ENCODE measurements at regions not wholly inside any gene's neighbourhood (a gene's known extent, or its start where the extent isn't known, plus 50 kb on each side); places are given as distances from the start of the nearest gene placed in this dataset.

- DNase-seq: no peak
Measured at GRCh38 chr7:156445997-156446761, 194.4 kb upstream of the RNF32 start.

GRCh38 chr7:156442516-156442915 is 198.1 kb upstream of the RNF32 start:
- no peak for DNase-seq

- no peak for DNase-seq
Measured at GRCh38 chr7:156440456-156440855, 200.1 kb upstream of the RNF32 start.

- no peak for DNase-seq
Measured at GRCh38 chr7:156438011-156438410, 202.6 kb upstream of the RNF32 start.

GRCh38 chr7:156437021-156437614 is 203.5 kb upstream of the RNF32 start:
- no peak for DNase-seq

- no peak for DNase-seq
Measured at GRCh38 chr7:156435486-156436231, 204.9 kb upstream of the RNF32 start.

- DNase-seq: no peak
Measured at GRCh38 chr7:156434706-156435105, 205.9 kb upstream of the RNF32 start.

GRCh38 chr7:156432018-156432417 is 208.6 kb upstream of the RNF32 start:
- no peak for DNase-seq

GRCh38 chr7:156430109-156430508 is 210.5 kb upstream of the RNF32 start:
- DNase-seq: no peak

- no peak for DNase-seq
Measured at GRCh38 chr7:156429514-156429913, 211.1 kb upstream of the RNF32 start.

GRCh38 chr7:156423876-156424275 is 216.7 kb upstream of the RNF32 start:
- no peak for DNase-seq

- no peak for DNase-seq
Measured at GRCh38 chr7:156420496-156420895, 220.1 kb upstream of the RNF32 start.

GRCh38 chr7:156419782-156420181 is 220.8 kb upstream of the RNF32 start:
- no peak for DNase-seq

- no peak for DNase-seq
Measured at GRCh38 chr7:156402255-156402654, 238.3 kb upstream of the RNF32 start.

GRCh38 chr7:156401617-156402016 is 239.0 kb upstream of the RNF32 start:
- no peak for DNase-seq

- no peak for DNase-seq
Measured at GRCh38 chr7:156400046-156400445, 240.5 kb upstream of the RNF32 start.

- DNase-seq: no peak
Measured at GRCh38 chr7:156397249-156397648, 243.3 kb upstream of the RNF32 start.

- no peak for DNase-seq
Measured at GRCh38 chr7:156389116-156389692, 251.4 kb upstream of the RNF32 start.

GRCh38 chr7:156386097-156386496 is 254.5 kb upstream of the RNF32 start:
- no peak for DNase-seq

- no peak for DNase-seq
Measured at GRCh38 chr7:156384706-156385105, 255.9 kb upstream of the RNF32 start.

- DNase-seq: no peak
Measured at GRCh38 chr7:156383526-156383925, 257.0 kb upstream of the RNF32 start.

- DNase-seq: no peak
Measured at GRCh38 chr7:156380261-156380660, 260.3 kb upstream of the RNF32 start.

- no peak for DNase-seq
Measured at GRCh38 chr7:156379324-156380070, 261.1 kb upstream of the RNF32 start.
